GM19397 (cell line): ENCODE measurements at regions not wholly inside any gene's neighbourhood (a gene's known extent, or its start where the extent isn't known, plus 50 kb on each side); places are given as distances from the start of the nearest gene placed in this dataset.
"Not testable (repeated sequence)": the region's sequence is repeated elsewhere in the genome, so short reads cannot be mapped to it uniquely, and the experiment has no call there.

Experiments used
- ATAC-seq: cut with Tn5 transposase; IDR thresholded peaks from one replicate; pipeline ENCODE4 v1.9.1; 2021; ENCODE audit warnings: mild to moderate bottlenecking, moderate library complexity; ENCODE audit not compliant: unreplicated experiment

GRCh38 chr6:43925636-43926139, 155.7 kb downstream of the VEGFA start:
- ATAC-seq = not testable (repeated sequence)

GRCh38 chr6:43924222-43924702, 154.3 kb downstream of the VEGFA start:
- no peak for ATAC-seq

- ATAC-seq = no peak
These were observed 153.6 kb downstream of the VEGFA start for GRCh38 chr6:43923376-43924221.

GRCh38 chr6:43922426-43923375, 152.7 kb downstream of the VEGFA start:
- ATAC-seq = no peak

- ATAC-seq = no peak
These were observed 151.8 kb downstream of the VEGFA start for GRCh38 chr6:43921548-43922425.

GRCh38 chr6:43921039-43921438, 151.0 kb downstream of the VEGFA start:
- ATAC-seq = no peak

GRCh38 chr6:43919774-43920173, 149.8 kb downstream of the VEGFA start:
- no peak for ATAC-seq

GRCh38 chr6:43917878-43918382, 147.9 kb downstream of the VEGFA start:
- ATAC-seq = no peak

GRCh38 chr6:43916924-43917877, 147.2 kb downstream of the VEGFA start:
- no peak for ATAC-seq

GRCh38 chr6:43915986-43916923, 146.2 kb downstream of the VEGFA start:
- no peak for ATAC-seq

- ATAC-seq = no peak
These were observed 145.3 kb downstream of the VEGFA start for GRCh38 chr6:43915208-43915869.

GRCh38 chr6:43914272-43915147, 144.5 kb downstream of the VEGFA start:
- no peak for ATAC-seq

- ATAC-seq = no peak
These were observed 143.6 kb downstream of the VEGFA start for GRCh38 chr6:43913375-43914271.

GRCh38 chr6:43912598-43913371, 142.8 kb downstream of the VEGFA start:
- ATAC-seq = no peak

- ATAC-seq = no peak
These were observed 142.1 kb downstream of the VEGFA start for GRCh38 chr6:43912116-43912577.
